GM21360 (cell line): ENCODE measurements at regions not wholly inside any gene's neighbourhood (a gene's known extent, or its start where the extent isn't known, plus 50 kb on each side); places are given as distances from the start of the nearest gene placed in this dataset.

ENCODE experiments used
- ATAC-seq: cut with Tn5 transposase; IDR thresholded peaks from one replicate; pipeline ENCODE4 v1.9.1; 2021; ENCODE audit warnings: mild to moderate bottlenecking, moderate library complexity; ENCODE audit not compliant: unreplicated experiment

- ATAC-seq = no peak
Measured at GRCh38 chr9:104417296-104417695, 86.8 kb upstream of the OR13F1 start.

- ATAC-seq = no peak
Measured at GRCh38 chr9:104429031-104429546, 75.0 kb upstream of the OR13F1 start.

GRCh38 chr9:104435059-104435458 lies 69.0 kb upstream of the OR13F1 start:
- no peak for ATAC-seq

GRCh38 chr9:104448036-104448435 lies 56.0 kb upstream of the OR13F1 start:
- no peak for ATAC-seq
